HFF-Myc (cell line): ENCODE measurements at regions not wholly inside any gene's neighbourhood (a gene's known extent, or its start where the extent isn't known, plus 50 kb on each side); places are given as distances from the start of the nearest gene placed in this dataset.

Experiments used
- DNase-seq: peaks from one replicate; pipeline ENCODE4 v3.0.0-alpha.2; 2011; ENCODE audit warnings: low read depth; ENCODE audit errors: extremely low read depth
- H3K4me3 ChIP-seq: replicated peaks from 2 replicates; pipeline ENCODE4 v1.5.1; 2011; ENCODE audit warnings: low read depth, mild to moderate bottlenecking, control low read depth, low read length
- TF ChIP-seq, protein P1 (sequence below): IDR thresholded peaks from 2 replicates; pipeline ENCODE4 v1.5.1; 2012; ENCODE audit warnings: mild to moderate bottlenecking, low read depth, low read length, control low read depth; ENCODE audit errors: missing control alignments

DNA sequence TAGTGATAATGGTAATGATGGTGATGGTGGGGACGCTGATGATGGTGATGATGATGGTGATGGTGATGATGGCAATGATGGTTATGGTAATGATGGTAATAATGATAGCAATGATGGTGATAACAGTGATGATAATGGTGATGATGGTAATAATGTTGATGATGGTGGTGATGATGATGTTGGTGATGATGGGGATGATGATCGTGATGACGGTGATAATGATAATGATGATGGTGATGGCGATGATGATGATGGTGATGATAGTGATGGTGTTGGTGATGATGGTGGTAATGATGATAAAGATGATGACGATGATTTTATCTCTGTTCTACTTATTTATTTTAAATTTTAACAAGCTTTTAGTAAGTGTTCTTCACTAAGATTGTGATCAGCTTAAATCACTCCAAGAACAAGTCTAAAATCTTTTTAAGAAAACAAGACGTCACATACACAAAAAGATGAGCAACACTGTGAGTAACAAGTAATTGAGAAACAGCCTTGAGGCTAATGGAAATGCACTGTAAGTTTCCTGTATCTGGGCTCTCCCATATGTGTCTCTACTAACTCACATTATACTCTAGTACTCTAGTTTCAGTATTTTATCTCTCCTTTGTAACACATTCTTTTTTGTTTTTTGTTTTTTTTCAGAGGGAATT is 480.2 kb upstream of the PRKX start:
- H3K4me3 ChIP-seq: no peak overlapping the region
- no peak for DNase-seq
- TF ChIP-seq, protein P1, sequence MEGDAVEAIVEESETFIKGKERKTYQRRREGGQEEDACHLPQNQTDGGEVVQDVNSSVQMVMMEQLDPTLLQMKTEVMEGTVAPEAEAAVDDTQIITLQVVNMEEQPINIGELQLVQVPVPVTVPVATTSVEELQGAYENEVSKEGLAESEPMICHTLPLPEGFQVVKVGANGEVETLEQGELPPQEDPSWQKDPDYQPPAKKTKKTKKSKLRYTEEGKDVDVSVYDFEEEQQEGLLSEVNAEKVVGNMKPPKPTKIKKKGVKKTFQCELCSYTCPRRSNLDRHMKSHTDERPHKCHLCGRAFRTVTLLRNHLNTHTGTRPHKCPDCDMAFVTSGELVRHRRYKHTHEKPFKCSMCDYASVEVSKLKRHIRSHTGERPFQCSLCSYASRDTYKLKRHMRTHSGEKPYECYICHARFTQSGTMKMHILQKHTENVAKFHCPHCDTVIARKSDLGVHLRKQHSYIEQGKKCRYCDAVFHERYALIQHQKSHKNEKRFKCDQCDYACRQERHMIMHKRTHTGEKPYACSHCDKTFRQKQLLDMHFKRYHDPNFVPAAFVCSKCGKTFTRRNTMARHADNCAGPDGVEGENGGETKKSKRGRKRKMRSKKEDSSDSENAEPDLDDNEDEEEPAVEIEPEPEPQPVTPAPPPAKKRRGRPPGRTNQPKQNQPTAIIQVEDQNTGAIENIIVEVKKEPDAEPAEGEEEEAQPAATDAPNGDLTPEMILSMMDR: no peak

DNA sequence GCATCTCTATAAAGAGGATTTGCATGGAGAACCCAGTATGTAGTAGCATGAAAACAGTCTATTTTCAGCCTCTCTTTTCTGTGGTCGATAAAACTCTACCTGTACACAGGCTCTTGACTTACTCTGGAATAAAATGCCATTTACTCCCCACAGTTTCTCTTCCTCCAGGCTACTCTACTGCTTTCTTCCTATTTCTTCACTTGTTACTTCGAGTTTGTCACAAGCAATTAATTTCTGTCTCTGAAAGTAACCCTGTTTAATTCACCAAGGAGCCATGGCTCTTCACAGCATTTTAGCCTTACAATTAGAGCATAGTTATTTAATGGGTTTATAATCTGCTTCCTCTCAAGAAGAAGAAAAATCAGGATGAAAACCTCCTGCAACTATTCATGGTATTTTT is 472.9 kb upstream of the PRKX start:
- DNase-seq: no peak
- TF ChIP-seq, protein P1: no peak
- H3K4me3 ChIP-seq: no peak overlapping the region

DNA sequence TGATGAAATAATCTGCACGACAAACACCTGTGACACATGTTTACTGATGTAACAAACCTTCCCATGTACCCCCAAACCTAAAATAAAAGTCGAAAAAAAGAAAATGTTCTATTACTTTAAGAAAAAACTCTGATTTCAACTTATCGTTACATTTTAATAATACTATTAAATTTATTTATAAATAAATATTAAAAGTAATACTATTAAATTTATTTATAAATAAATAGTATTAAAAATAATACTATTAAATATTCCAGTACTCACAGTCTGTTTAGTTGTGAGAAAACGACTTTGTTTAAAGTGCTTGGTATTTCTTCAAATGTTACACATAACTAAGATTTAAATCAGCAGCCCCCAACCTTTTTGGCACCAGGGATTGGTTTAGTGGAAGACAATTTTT is 471.6 kb upstream of the PRKX start:
- DNase-seq: no peak
- no peak overlapping the region for H3K4me3 ChIP-seq
- TF ChIP-seq, protein P1: no peak

DNA sequence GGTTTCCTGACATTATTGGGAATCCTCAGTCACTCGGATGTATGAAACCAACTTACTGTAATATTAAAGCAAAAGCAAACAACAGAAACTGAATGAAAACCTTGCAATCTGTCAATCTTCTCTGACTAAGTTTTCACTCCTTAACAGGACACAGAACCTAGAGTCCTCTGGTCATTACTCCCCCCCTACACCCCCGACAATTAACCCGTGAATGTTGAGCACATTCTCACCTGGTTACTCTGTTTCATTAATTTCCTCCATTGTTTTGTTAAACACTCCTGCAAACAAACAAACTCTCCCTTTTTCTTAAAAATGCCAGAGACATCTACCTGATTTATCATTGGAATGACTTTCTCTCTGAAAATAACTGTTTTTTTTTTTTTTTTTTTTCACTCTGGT is 469.0 kb upstream of the PRKX start:
- no peak for DNase-seq
- no peak overlapping the region for H3K4me3 ChIP-seq
- TF ChIP-seq, protein P1: no peak

DNA sequence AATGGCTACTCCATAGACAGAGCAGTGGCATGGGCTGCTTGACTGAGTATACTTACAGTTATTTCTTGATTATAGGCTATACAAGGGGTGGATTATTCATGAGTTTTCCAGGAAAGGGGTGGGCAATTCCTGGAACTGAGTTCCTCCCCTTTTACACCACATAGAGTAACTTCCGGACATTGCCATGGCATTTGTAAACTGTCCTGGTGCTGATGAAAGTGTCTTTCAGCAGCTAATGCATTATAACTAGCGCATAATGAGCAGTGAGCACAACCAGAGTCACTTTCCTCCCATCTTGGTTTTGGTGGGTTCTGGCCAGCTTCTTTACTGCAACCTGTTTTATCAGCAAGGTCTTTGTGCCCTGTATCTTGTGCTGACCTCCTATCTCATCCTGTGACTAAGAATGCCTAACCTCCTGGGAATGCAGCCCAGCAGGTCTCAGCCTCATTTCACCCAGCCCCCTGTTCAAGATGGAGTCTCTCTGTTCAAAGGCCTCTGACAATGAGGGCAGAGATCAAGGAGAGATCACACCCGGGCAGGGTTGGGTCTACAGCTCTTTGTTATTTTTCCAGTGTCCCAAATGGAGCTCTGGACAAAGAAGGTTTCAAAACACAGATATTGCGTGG is 468.4 kb upstream of the PRKX start:
- TF ChIP-seq, protein P1: no peak
- H3K4me3 ChIP-seq: no peak overlapping the region
- no peak for DNase-seq

DNA sequence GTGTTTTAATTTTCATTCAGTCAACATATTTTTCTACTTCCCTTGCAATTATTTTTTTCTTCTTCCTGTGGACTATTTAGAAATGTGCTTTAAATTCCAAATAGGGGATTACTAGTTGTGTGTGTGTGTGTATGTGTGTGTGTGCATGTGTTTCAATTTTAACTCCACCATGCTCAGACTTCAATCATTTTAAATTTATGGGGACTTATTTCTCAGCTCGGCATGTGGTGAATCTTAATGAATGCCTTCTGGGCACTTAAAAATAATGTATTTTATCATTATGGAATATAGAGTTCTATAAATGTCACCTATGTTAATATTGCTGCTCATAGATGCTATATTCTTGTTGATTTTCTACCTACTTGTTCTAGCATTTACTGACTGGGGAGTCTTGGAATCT is 465.6 kb upstream of the PRKX start:
- no peak for DNase-seq
- TF ChIP-seq, protein P1: no peak
- no peak overlapping the region for H3K4me3 ChIP-seq
